GM10266 (cell line): ENCODE measurements at regions not wholly inside any gene's neighbourhood (a gene's known extent, or its start where the extent isn't known, plus 50 kb on each side); places are given as distances from the start of the nearest gene placed in this dataset.

Source experiments
- DNase-seq: peaks from one replicate; pipeline ENCODE4 v3.0.0; 2012; ENCODE audit errors: extremely low spot score
- TF ChIP-seq, protein P1 (sequence below): IDR thresholded peaks from 2 replicates; pipeline ENCODE4 v1.5.1; 2012; ENCODE audit warnings: mild to moderate bottlenecking, low read depth; ENCODE audit not compliant: control insufficient read depth, insufficient read depth; ENCODE audit errors: missing control alignments

DNA sequence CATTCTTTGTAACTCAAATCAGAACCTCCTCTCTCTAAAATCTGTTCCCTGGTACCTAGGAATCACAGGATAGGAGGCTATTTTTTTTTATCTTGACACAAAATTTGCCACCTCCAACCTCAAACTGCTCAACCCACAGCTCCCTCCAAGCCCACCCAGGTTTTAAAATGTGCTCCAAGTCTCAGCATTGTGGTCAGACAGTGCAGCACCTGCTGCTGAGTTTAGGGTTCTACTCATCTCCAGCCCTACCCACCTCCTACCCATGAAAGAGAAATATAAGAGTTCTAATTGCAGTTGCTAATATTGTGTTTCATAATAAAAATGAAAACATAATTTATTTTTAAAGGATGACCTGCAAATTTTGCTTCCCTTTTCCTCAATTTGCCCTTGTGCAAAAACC lies 496.5 kb downstream of the MAFB start:
- no peak for DNase-seq
- TF ChIP-seq, protein P1, sequence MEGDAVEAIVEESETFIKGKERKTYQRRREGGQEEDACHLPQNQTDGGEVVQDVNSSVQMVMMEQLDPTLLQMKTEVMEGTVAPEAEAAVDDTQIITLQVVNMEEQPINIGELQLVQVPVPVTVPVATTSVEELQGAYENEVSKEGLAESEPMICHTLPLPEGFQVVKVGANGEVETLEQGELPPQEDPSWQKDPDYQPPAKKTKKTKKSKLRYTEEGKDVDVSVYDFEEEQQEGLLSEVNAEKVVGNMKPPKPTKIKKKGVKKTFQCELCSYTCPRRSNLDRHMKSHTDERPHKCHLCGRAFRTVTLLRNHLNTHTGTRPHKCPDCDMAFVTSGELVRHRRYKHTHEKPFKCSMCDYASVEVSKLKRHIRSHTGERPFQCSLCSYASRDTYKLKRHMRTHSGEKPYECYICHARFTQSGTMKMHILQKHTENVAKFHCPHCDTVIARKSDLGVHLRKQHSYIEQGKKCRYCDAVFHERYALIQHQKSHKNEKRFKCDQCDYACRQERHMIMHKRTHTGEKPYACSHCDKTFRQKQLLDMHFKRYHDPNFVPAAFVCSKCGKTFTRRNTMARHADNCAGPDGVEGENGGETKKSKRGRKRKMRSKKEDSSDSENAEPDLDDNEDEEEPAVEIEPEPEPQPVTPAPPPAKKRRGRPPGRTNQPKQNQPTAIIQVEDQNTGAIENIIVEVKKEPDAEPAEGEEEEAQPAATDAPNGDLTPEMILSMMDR = no peak

DNA sequence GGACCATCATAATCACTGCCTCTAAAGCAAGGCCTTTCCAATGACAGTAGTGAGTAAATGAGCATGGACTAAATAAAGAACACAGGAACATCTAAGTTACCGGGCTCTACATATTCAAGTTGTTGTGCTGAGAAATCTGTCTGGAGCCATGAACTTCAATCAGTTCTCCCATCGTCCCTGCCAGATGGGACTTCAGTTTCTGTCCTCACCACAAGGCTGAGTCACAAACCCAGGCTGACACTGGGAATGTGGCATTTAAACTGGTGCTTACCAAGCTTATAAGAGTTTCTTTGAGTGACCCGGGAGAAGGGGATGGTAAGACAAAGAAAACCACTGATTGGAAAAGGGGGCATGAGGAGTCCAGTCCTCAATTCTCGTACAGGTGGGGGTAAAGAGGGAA lies 497.0 kb downstream of the MAFB start:
- no peak for DNase-seq
- TF ChIP-seq, protein P1 = no peak

GRCh38 chr20:40191573-40191972 lies 497.5 kb downstream of the MAFB start:
- no peak for DNase-seq
- TF ChIP-seq, protein P1 = no peak

DNA sequence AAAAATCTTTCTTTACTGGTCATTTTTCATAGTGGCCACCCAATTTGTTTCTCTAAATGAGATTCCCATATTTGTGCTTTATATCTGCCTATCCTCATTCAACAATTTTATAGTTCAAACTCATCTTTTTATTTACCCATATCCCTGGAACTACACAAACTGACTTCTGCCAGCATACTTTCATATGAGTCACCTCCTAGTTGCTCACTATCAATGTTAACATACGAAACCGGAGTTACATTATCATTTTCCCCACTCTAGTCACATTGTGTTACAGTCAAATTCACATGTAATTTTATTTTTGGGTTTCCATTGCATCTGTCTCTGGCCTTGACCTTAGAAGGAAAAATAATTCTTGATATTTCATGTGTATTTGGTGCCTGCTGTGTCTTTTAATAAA lies 499.4 kb downstream of the MAFB start:
- no peak for DNase-seq
- TF ChIP-seq, protein P1 = no peak

GRCh38 chr20:40188319-40188718 lies 500.7 kb downstream of the MAFB start:
- TF ChIP-seq, protein P1 = no peak

GRCh38 chr20:40186826-40187225 lies 502.2 kb downstream of the MAFB start:
- TF ChIP-seq, protein P1 = no peak

More at GRCh38 chr20:40188319-40188718, 500.7 kb downstream of the MAFB start:
- no peak for DNase-seq

DNA sequence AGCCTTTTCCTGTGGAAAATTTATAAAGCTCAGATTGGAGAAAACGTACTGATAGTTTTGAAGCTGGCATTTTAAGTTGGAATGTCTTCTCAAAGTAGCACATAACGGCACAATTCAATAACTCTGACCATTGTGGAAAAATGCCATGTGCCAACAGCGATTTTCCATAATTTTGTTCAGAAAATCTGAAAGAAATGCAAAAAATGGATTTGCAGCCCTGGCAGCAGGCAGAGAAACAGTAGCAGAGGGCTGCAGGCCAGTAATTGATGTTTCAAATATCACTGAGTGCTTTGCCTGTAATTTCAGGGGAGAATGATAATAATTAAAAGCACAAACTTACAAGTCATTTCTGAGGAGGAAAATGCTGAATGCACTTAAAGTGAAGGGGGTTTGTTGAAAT lies 507.4 kb downstream of the MAFB start:
- no peak for DNase-seq
- TF ChIP-seq, protein P1 = no peak

More at GRCh38 chr20:40186826-40187225, 502.2 kb downstream of the MAFB start:
- no peak for DNase-seq
